Mesendoderm (in vitro differentiated cells): ENCODE measurements at regions not wholly inside any gene's neighbourhood (a gene's known extent, or its start where the extent isn't known, plus 50 kb on each side); places are given as distances from the start of the nearest gene placed in this dataset.

ENCODE experiments used
- DNase-seq: peaks from one replicate; pipeline ENCODE4 v3.0.0; 2013
- H2AK5ac ChIP-seq: 2 replicates; pipeline ENCODE4 v1.6.1; 2013; ENCODE audit warnings: low read length, inconsistent platforms
- H2BK120ac ChIP-seq: 2 replicates; pipeline ENCODE4 v1.6.1; 2013; ENCODE audit warnings: low read depth, mild to moderate bottlenecking, low read length, moderate library complexity, mixed read lengths
- H2BK15ac ChIP-seq: replicated peaks from 2 replicates; pipeline ENCODE4 v1.6.1; 2013; ENCODE audit warnings: low read depth, mild to moderate bottlenecking, moderate library complexity
- H2BK5ac ChIP-seq: 2 replicates; pipeline ENCODE4 v1.6.1; 2013; ENCODE audit warnings: low read length, inconsistent platforms
- H3K18ac ChIP-seq: 2 replicates; pipeline ENCODE4 v1.6.1; 2013; ENCODE audit warnings: mild to moderate bottlenecking, low read length, mixed read lengths
- H3K23ac ChIP-seq: one replicate; pipeline ENCODE4 v1.6.1; 2013; ENCODE audit warnings: low read length
- H3K27ac ChIP-seq: 2 replicates; pipeline ENCODE4 v1.5.1; 2013; ENCODE audit warnings: low read depth, mild to moderate bottlenecking, inconsistent platforms, low read length, moderate library complexity
- H3K27me3 ChIP-seq: 2 replicates; pipeline ENCODE4 v1.6.1; 2013; ENCODE audit warnings: low read length, control low read depth, mild to moderate bottlenecking, inconsistent platforms; ENCODE audit not compliant: insufficient read depth, poor library complexity
- H3K36me3 ChIP-seq: 2 replicates; pipeline ENCODE4 v1.6.1; 2013; ENCODE audit warnings: low read length, inconsistent platforms; ENCODE audit not compliant: control insufficient read depth, insufficient read depth
- H3K4ac ChIP-seq: one replicate; pipeline ENCODE4 v1.6.1; 2013; ENCODE audit warnings: low read depth, mild to moderate bottlenecking, low read length, moderate library complexity
- H3K4me1 ChIP-seq: 2 replicates; pipeline ENCODE4 v1.6.1; 2013; ENCODE audit warnings: low read depth, low read length, inconsistent platforms; ENCODE audit not compliant: control insufficient read depth
- H3K4me2 ChIP-seq: 2 replicates; pipeline ENCODE4 v1.6.1; 2013; ENCODE audit warnings: low read length
- H3K4me3 ChIP-seq: 2 replicates; pipeline ENCODE4 v1.5.1; 2013; ENCODE audit warnings: mild to moderate bottlenecking, low read length
- H3K56ac ChIP-seq: one replicate; pipeline ENCODE4 v1.6.1; 2013; ENCODE audit warnings: low read length
- H3K79me1 ChIP-seq: 2 replicates; pipeline ENCODE4 v1.6.1; 2013; ENCODE audit warnings: low read length, inconsistent platforms
- H3K79me2 ChIP-seq: 2 replicates; pipeline ENCODE4 v1.6.1; 2013; ENCODE audit warnings: mild to moderate bottlenecking, low read length; ENCODE audit not compliant: control insufficient read depth, insufficient read depth
- H3K9ac ChIP-seq: 2 replicates; pipeline ENCODE4 v1.6.1; 2013; ENCODE audit warnings: low read length, inconsistent platforms
- H4K5ac ChIP-seq: one replicate; pipeline ENCODE4 v1.6.1; 2013; ENCODE audit warnings: low read length
- H4K8ac ChIP-seq: one replicate; pipeline ENCODE4 v1.6.1; 2013; ENCODE audit warnings: low read depth, mild to moderate bottlenecking, control low read depth, low read length, moderate library complexity
- WGBS: extraction: QIAGEN DNeasy Blood & Tissue Kit; methylation state at CpG from one replicate; pipeline ENCODE4 v1.1.7; 2013; ENCODE audit warnings: low lambda C conversion rate, missing lambda C conversion rate; ENCODE audit not compliant: insufficient coverage; ENCODE audit errors: extremely low coverage; 5-methylcytosine and 5-hydroxymethylcytosine counted together

DNA sequence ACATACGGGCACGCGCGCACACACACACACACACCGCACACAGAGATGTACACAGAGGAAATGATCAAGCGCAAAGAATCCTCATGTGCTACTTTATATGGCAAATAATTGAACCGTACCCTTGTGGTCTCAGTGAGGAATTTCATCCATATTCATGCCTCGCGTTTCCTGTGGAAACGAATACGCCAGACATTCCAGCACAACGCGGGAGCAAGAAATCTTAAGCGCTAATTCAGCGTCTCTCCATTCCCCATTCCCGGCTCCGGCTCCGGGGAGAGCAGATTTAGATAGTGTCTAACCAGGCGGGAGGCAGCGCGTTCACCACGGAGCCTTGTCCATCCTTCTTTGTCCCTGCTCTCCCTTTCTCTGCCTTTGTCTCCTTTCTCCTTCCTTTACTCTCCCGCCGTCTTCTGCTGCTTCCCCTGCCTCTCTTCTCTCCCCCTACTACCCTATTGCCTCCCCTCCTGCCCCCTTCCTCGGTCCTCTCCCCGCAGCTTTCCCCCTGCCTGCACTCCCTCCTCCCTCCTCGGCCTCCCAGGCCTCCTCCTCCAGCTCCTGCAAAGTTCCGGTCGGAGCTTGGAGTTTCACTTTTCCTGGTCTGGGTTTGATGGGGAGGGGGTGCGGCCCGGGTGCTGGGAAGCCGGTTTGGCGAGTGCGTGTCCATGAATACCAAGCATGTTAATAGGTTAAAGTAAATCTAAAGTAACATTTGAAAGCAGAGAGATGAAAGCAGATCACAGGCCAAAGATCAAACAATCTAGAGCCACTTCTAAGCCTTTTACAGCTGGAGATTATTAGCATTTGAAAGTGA, 579.3 kb downstream of the BUD13 start:
- Histone ChIP-seq H3K79me1 (no peaks in the 10 kb centered on the region), H3K79me2 (no peaks in the 10 kb centered on the region), H3K4me1 (peaks cover 3% of the 10 kb centered on the region), H3K23ac (peak overlapping the region; percentile 94), H4K5ac (no peak overlapping the region), H2BK120ac (peak overlapping the region; percentile 5), H3K27ac (peak overlapping the region; percentile 38), H3K18ac (peak overlapping the region; percentile 41), H3K36me3 (no peaks in the 10 kb centered on the region), H2AK5ac (no peak overlapping the region), H3K56ac (peak overlapping the region; percentile 91), H3K4me3 (peak overlapping the region; percentile 65), H3K4me2 (peak overlapping the region; percentile 72), H3K9ac (peak overlapping the region; percentile 83), H2BK15ac (no peak overlapping the region), H3K4ac (peak overlapping the region; percentile 79), H2BK5ac (peak overlapping the region; percentile 69), H3K27me3 (no peaks in the 10 kb centered on the region), H4K8ac (no peak overlapping the region)
- peak; percentile 89 for DNase-seq
- WGBS: no CpG with 5 or more reads among the region's 34 CpGs

DNA sequence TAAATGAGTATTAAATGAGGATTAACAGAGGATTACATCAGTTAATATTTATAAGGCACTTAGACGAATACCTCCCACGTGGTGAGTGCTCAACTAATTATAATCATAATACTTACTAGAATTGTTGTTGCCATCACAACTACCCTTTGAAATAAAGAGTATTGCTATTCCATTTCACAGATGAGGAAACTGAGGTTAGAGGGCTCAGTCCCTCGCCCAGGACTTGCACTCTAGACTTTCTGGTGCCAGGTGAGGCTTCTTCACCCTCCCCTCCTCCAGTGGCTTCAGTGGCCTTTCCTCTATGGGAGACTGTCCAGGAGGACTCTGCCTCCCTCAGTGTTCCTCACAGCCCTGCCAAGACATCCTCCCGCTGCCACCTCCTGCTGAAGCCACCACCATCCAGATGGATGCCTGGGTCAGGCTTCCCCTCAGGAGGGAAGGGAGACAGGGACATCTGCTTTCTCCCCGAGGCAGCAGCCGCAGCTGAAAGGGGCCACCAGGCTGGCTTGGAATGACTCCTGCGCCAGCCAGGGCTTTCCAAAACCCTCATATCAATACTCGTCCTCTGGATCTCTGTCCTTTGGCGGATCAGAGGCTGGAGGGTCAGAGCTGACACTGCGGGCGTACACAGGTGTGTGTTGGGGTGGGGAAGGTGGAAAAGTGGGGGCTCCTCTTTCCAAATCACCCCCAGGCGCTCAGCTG, 580.1 kb downstream of the BUD13 start:
- Histone ChIP-seq H2BK120ac (peak overlapping the region; percentile 5), H2BK15ac (no peak overlapping the region), H3K36me3 (no peaks in the 10 kb centered on the region), H3K4ac (peak overlapping the region; percentile 79), H3K4me1 (peaks cover 3% of the 10 kb centered on the region), H3K23ac (no peak overlapping the region), H4K8ac (no peak overlapping the region), H3K27me3 (no peaks in the 10 kb centered on the region), H2AK5ac (peak overlapping the region; percentile 1), H3K79me1 (no peaks in the 10 kb centered on the region), H3K79me2 (no peaks in the 10 kb centered on the region), H4K5ac (no peak overlapping the region), H3K4me2 (peak overlapping the region; percentile 72), H3K27ac (no peak overlapping the region), H2BK5ac (peak overlapping the region; percentile 38), H3K18ac (peak overlapping the region; percentile 41), H3K56ac (peak overlapping the region; percentile 91), H3K9ac (peak overlapping the region; percentile 83), H3K4me3 (no peak overlapping the region)
- WGBS: no CpG with 5 or more reads among the region's 12 CpGs
- peak; percentile 60 for DNase-seq

- Histone ChIP-seq H2BK5ac (no peak overlapping the region), H3K18ac (no peak overlapping the region), H3K4me1 (peaks cover 3% of the 10 kb centered on the region), H3K27ac (no peak overlapping the region), H3K23ac (no peak overlapping the region), H2BK15ac (no peak overlapping the region), H4K5ac (no peak overlapping the region), H2BK120ac (no peak overlapping the region), H3K79me2 (no peaks in the 10 kb centered on the region), H3K9ac (no peak overlapping the region), H2AK5ac (no peak overlapping the region), H3K27me3 (no peaks in the 10 kb centered on the region), H3K4me3 (no peak overlapping the region), H3K79me1 (no peaks in the 10 kb centered on the region), H3K56ac (no peak overlapping the region), H3K4ac (no peak overlapping the region), H4K8ac (no peak overlapping the region), H3K36me3 (no peaks in the 10 kb centered on the region), H3K4me2 (no peak overlapping the region)
- no CpG with 5 or more reads among the region's 3 CpGs for WGBS
- DNase-seq: no peak
These were observed 581.9 kb downstream of the BUD13 start for GRCh38 chr11:116190861-116191260.

- Histone ChIP-seq H3K23ac (no peak overlapping the region), H3K4ac (peak overlapping the region; percentile 50), H4K8ac (no peak overlapping the region), H3K56ac (no peak overlapping the region), H4K5ac (no peak overlapping the region), H3K79me2 (no peaks in the 10 kb centered on the region), H3K79me1 (no peaks in the 10 kb centered on the region), H2BK120ac (no peak overlapping the region), H3K36me3 (no peaks in the 10 kb centered on the region), H3K27ac (no peak overlapping the region), H3K4me3 (no peak overlapping the region), H3K18ac (no peak overlapping the region), H3K9ac (no peak overlapping the region), H2BK15ac (no peak overlapping the region), H2AK5ac (peak overlapping the region; percentile 70), H3K4me1 (peaks cover 3% of the 10 kb centered on the region), H3K4me2 (no peak overlapping the region), H3K27me3 (no peaks in the 10 kb centered on the region), H2BK5ac (no peak overlapping the region)
- peak; percentile 62 for DNase-seq
- WGBS: no CpG with 5 or more reads among the region's 10 CpGs
These were observed 583.2 kb downstream of the BUD13 start for GRCh38 chr11:116189408-116190170.

DNA sequence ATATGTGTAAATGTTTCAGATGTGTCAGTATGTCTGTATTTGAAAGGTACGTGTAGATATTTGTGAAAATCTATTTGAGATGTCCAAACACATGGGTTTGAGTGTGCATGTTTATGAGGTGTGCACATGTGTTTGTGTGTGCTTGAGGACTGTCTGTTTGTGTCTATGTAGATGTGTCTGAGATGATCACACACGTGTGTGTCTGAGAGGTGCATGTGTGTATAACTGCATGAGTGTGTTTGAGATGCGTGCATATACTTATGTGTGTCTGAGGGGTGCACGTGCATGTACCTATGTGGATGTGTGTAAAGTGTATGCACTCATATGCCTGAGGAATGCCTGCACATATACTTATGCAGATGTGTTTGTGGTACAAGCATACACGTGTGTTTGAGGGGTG, 584.4 kb downstream of the BUD13 start:
- no peaks in the 10 kb centered on the region for H3K36me3 ChIP-seq
- no peak overlapping the region for H4K5ac ChIP-seq
- H3K79me1 ChIP-seq: no peaks in the 10 kb centered on the region
- no peak overlapping the region for H3K4me2 ChIP-seq
- H3K4me1 ChIP-seq: peaks cover 3% of the 10 kb centered on the region
- H3K23ac ChIP-seq: no peak overlapping the region
- H2BK5ac ChIP-seq: no peak overlapping the region
- DNase-seq: no peak
- no peak overlapping the region for H2BK15ac ChIP-seq
- H2BK120ac ChIP-seq: no peak overlapping the region
- H3K18ac ChIP-seq: no peak overlapping the region
- no CpG with 5 or more reads among the region's 5 CpGs for WGBS
- no peaks in the 10 kb centered on the region for H3K27me3 ChIP-seq
- H3K79me2 ChIP-seq: no peaks in the 10 kb centered on the region
- no peak overlapping the region for H3K56ac ChIP-seq
- no peak overlapping the region for H3K4me3 ChIP-seq
- H4K8ac ChIP-seq: no peak overlapping the region
- no peak overlapping the region for H3K9ac ChIP-seq
- no peak overlapping the region for H2AK5ac ChIP-seq
- H3K27ac ChIP-seq: no peak overlapping the region
- no peak overlapping the region for H3K4ac ChIP-seq
